Nephron (organoid): ENCODE measurements at regions not wholly inside any gene's neighbourhood (a gene's known extent, or its start where the extent isn't known, plus 50 kb on each side); places are given as distances from the start of the nearest gene placed in this dataset.

Experiments
- H3K27ac Mint-ChIP-seq, 3 experiments: 2 replicates each; pipeline ENCODE4 v1.8.0; 2020; ENCODE audit warnings: mixed read lengths in 3 of 3, mild to moderate bottlenecking in 2 of 3, moderate library complexity in 1 of 3
- H3K27me3 Mint-ChIP-seq: 2 replicates; pipeline ENCODE4 v1.8.0; 2021; ENCODE audit warnings: low read depth, mild to moderate bottlenecking, moderate library complexity, mixed read lengths
- H3K36me3 Mint-ChIP-seq: 2 replicates; pipeline ENCODE4 v1.8.0; 2020; ENCODE audit warnings: low read depth, mixed read lengths
- H3K4me1 Mint-ChIP-seq: 2 replicates; pipeline ENCODE4 v1.8.0; 2020; ENCODE audit warnings: mixed read lengths
- H3K4me3 Mint-ChIP-seq, 3 experiments: 2 replicates each; pipeline ENCODE4 v1.8.0; 2020; ENCODE audit warnings: mild to moderate bottlenecking in 3 of 3, mixed read lengths in 3 of 3, moderate library complexity in 2 of 3
- H3K9me3 Mint-ChIP-seq: 2 replicates; pipeline ENCODE4 v1.8.0; 2020; ENCODE audit warnings: mixed read lengths
- CTCF ChIP-seq, 3 experiments: fragments of 200-600 bp; sonication (generic); IDR thresholded peaks; one replicate each; pipeline ENCODE4 v1.5.0; 2021; ENCODE audit warnings: antibody characterized with exemption in 3 of 3; ENCODE audit not compliant: unreplicated experiment in 3 of 3

GRCh38 chr2:4942441-4942840 is 749.7 kb upstream of the SOX11 start:
- H3K27ac Mint-ChIP-seq, result no peak overlapping the region
- H3K4me3 Mint-ChIP-seq, result no peak overlapping the region
- H3K9me3 Mint-ChIP-seq, result no peaks in the 10 kb centered on the region
- peaks cover 13% of the 10 kb centered on the region for H3K4me1 Mint-ChIP-seq
- no peaks in the 10 kb centered on the region for H3K36me3 Mint-ChIP-seq
- no peaks in the 10 kb centered on the region for H3K27me3 Mint-ChIP-seq
- TF ChIP-seq CTCF (IDR thresholded peaks at IDR 0.05; ENCODE audit: unreplicated experiment in 3 of 3), result no peak

GRCh38 chr2:4947911-4948310 is 744.3 kb upstream of the SOX11 start:
- no peak overlapping the region for H3K27ac Mint-ChIP-seq
- H3K27me3 Mint-ChIP-seq, result peaks cover 4% of the 10 kb centered on the region
- H3K9me3 Mint-ChIP-seq, result no peaks in the 10 kb centered on the region
- peaks cover 7% of the 10 kb centered on the region for H3K4me1 Mint-ChIP-seq
- H3K4me3 Mint-ChIP-seq, result no peak overlapping the region
- no peak for TF ChIP-seq CTCF (IDR thresholded peaks at IDR 0.05; ENCODE audit: unreplicated experiment in 3 of 3)
- H3K36me3 Mint-ChIP-seq, result no peaks in the 10 kb centered on the region

- peaks cover 12% of the 10 kb centered on the region for H3K4me1 Mint-ChIP-seq
- no peaks in the 10 kb centered on the region for H3K36me3 Mint-ChIP-seq
- H3K27me3 Mint-ChIP-seq, result peaks cover 4% of the 10 kb centered on the region
- no peak overlapping the region for H3K27ac Mint-ChIP-seq
- H3K4me3 Mint-ChIP-seq, result no peak overlapping the region
- no peaks in the 10 kb centered on the region for H3K9me3 Mint-ChIP-seq
- TF ChIP-seq CTCF (IDR thresholded peaks at IDR 0.05; ENCODE audit: unreplicated experiment in 3 of 3), result no peak
Measured at GRCh38 chr2:4951368-4951767, 740.8 kb upstream of the SOX11 start.

- Mint-ChIP-seq H3K4me3 (no peak overlapping the region), H3K27ac (no peak overlapping the region), H3K9me3 (no peaks in the 10 kb centered on the region), H3K27me3 (peaks cover 11% of the 10 kb centered on the region), H3K36me3 (no peaks in the 10 kb centered on the region), H3K4me1 (peaks cover 4% of the 10 kb centered on the region)
- TF ChIP-seq CTCF (IDR thresholded peaks at IDR 0.05; ENCODE audit: unreplicated experiment in 3 of 3), result no peak
Measured at GRCh38 chr2:4959219-4959618, 733.0 kb upstream of the SOX11 start.

- Mint-ChIP-seq H3K36me3 (no peaks in the 10 kb centered on the region), H3K9me3 (no peaks in the 10 kb centered on the region), H3K27me3 (peaks cover 6% of the 10 kb centered on the region), H3K4me3 (no peak overlapping the region), H3K4me1 (peaks cover 9% of the 10 kb centered on the region), H3K27ac (no peak overlapping the region)
- TF ChIP-seq CTCF (IDR thresholded peaks at IDR 0.05; ENCODE audit: unreplicated experiment in 3 of 3), result no peak
Measured at GRCh38 chr2:4962419-4962818, 729.8 kb upstream of the SOX11 start.

GRCh38 chr2:4963106-4963505 is 729.1 kb upstream of the SOX11 start:
- Mint-ChIP-seq H3K4me3 (no peak overlapping the region), H3K9me3 (no peaks in the 10 kb centered on the region), H3K4me1 (peaks cover 9% of the 10 kb centered on the region), H3K27ac (no peak overlapping the region), H3K36me3 (no peaks in the 10 kb centered on the region), H3K27me3 (peaks cover 6% of the 10 kb centered on the region)
- no peak for TF ChIP-seq CTCF (IDR thresholded peaks at IDR 0.05; ENCODE audit: unreplicated experiment in 3 of 3)
